ENCODE measurements at regions not wholly inside any gene's neighbourhood (a gene's known extent, or its start where the extent isn't known, plus 50 kb on each side); places are given as distances from the start of the nearest gene placed in this dataset.

DNA sequence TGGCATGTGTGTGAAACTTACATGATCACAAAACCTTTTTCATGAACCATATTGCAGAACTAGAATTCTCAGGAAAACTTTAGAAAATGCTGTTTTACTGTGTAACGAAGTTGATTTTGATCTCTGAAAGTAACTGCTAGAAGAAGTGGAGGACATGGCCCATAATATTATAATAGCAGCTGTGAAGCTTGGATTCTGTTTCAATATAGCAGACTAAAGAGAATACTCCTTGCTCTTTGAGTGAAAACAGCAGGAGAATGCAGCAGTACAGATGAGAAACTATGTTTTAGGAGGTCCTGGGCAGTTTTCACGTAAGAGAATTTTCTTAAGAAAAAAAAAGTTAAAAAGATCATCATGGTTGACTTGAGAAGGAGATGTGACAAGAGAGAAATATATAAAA is 76.7 kb upstream of the POU2AF2 start:
- ATAC-seq: no peak

GRCh38 chr11:111167666-111168065 is 77.9 kb upstream of the POU2AF2 start:
- ATAC-seq (no peak), DNase-seq (no peak)
- no peak overlapping the region for H3K4me3 Mint-ChIP-seq
- no peaks in the 10 kb centered on the region for H3K9me3 Mint-ChIP-seq
- H3K4me1 Mint-ChIP-seq (ENCODE audit: low read depth): no peaks in the 10 kb centered on the region
- H3K36me3 Mint-ChIP-seq (ENCODE audit: insufficient read depth): no peaks in the 10 kb centered on the region
- peaks cover 2% of the 10 kb centered on the region for H3K27me3 Mint-ChIP-seq (ENCODE audit: low read depth)

More for the DNA sequence above, 76.7 kb upstream of the POU2AF2 start:
- H3K9me3 Mint-ChIP-seq: no peaks in the 10 kb centered on the region
- H3K4me1 Mint-ChIP-seq (ENCODE audit: low read depth): no peaks in the 10 kb centered on the region
- H3K27me3 Mint-ChIP-seq (ENCODE audit: low read depth): no peaks in the 10 kb centered on the region
- no peak for DNase-seq
- no peak overlapping the region for H3K4me3 Mint-ChIP-seq
- H3K36me3 Mint-ChIP-seq (ENCODE audit: insufficient read depth): no peaks in the 10 kb centered on the region

DNA sequence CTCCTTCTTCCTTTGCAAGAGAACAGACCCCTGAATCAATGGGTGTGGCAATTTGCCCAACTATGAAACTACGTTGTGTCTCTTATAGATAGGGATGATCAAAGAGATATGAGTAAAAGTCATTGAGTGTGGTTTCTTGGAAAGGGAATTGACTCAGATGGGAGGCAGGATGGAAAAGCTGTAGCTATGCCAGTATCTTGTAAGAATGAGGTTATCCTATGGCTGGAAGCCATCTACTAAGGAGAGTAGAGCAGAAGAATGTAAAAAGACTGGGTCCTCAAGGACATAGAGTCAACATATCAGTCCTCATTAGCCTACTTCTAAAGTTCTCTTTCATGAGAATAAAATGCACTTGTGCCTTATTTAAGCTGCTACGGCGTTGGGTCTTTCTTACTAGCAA is 78.9 kb upstream of the POU2AF2 start:
- H3K27me3 Mint-ChIP-seq (ENCODE audit: low read depth): peaks cover 2% of the 10 kb centered on the region

DNA sequence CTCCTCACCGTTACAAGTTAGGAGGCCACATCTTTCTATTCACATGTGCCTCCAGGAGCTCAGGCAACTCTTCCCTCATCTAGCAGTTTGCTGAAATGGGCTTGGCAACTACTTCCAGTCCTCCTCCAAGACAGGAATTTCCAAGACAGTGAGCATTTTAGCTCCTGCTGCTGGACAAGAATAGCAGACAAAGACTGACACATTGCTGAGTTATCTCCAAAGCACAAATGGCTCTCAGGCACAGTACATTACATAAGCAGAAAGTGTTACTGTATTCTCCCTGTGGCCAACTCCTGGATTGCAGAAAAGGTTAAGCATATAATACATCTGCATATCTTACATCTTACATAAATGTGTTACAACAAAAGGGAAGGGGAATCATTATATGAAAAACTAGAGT is 83.2 kb upstream of the POU2AF2 start:
- Mint-ChIP-seq H3K9me3 (no peaks in the 10 kb centered on the region), H3K36me3 (ENCODE audit: insufficient read depth) (no peaks in the 10 kb centered on the region), H3K4me3 (no peak overlapping the region), H3K4me1 (ENCODE audit: low read depth) (no peaks in the 10 kb centered on the region), H3K27me3 (ENCODE audit: low read depth) (peaks cover 11% of the 10 kb centered on the region)
- ATAC-seq (no peak), DNase-seq (no peak)

More for the DNA sequence above, 78.9 kb upstream of the POU2AF2 start:
- no peaks in the 10 kb centered on the region for H3K36me3 Mint-ChIP-seq (ENCODE audit: insufficient read depth)
- H3K4me3 Mint-ChIP-seq: no peak overlapping the region
- no peak for DNase-seq
- H3K4me1 Mint-ChIP-seq (ENCODE audit: low read depth): no peaks in the 10 kb centered on the region
- no peaks in the 10 kb centered on the region for H3K9me3 Mint-ChIP-seq
- ATAC-seq: no peak

GRCh38 chr11:111157571-111157970 is 88.0 kb upstream of the POU2AF2 start:
- H3K9me3 Mint-ChIP-seq: no peaks in the 10 kb centered on the region
- DNase-seq (no peak), ATAC-seq (no peak)
- no peaks in the 10 kb centered on the region for H3K4me1 Mint-ChIP-seq (ENCODE audit: low read depth)
- H3K4me3 Mint-ChIP-seq: no peak overlapping the region
- H3K27me3 Mint-ChIP-seq (ENCODE audit: low read depth): peaks cover 9% of the 10 kb centered on the region
- no peaks in the 10 kb centered on the region for H3K36me3 Mint-ChIP-seq (ENCODE audit: insufficient read depth)

DNA sequence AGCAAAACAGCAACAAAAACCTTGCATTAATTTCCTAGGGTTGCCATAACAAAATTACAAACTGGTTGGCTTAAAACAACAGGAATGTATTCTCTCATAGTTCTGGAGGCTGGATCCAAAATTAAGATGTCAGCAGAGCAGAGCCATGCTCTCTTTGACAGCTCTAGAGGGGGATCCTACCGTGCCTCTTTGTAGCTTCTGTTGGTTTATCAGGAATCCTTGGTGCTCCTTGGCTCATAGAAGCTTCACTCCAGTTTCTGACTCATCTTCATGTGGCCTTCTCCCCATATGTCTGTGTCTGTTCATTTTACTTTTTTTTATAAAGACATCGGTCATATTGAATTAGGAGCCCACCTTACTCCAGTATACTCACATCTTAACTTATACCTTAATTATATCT is 90.5 kb upstream of the POU2AF2 start:
- Mint-ChIP-seq H3K27me3 (ENCODE audit: low read depth) (peaks cover 8% of the 10 kb centered on the region), H3K36me3 (ENCODE audit: insufficient read depth) (no peaks in the 10 kb centered on the region), H3K4me3 (no peak overlapping the region), H3K9me3 (no peaks in the 10 kb centered on the region), H3K4me1 (ENCODE audit: low read depth) (no peaks in the 10 kb centered on the region)
- DNase-seq: no peak
- ATAC-seq: no peak

GRCh38 chr11:111153194-111153593 is 92.3 kb upstream of the POU2AF2 start:
- Mint-ChIP-seq H3K27me3 (ENCODE audit: low read depth) (peaks cover 4% of the 10 kb centered on the region), H3K36me3 (ENCODE audit: insufficient read depth) (no peaks in the 10 kb centered on the region), H3K9me3 (no peaks in the 10 kb centered on the region), H3K4me3 (no peak overlapping the region), H3K4me1 (ENCODE audit: low read depth) (no peaks in the 10 kb centered on the region)
- no peak for ATAC-seq
- no peak for DNase-seq

DNA sequence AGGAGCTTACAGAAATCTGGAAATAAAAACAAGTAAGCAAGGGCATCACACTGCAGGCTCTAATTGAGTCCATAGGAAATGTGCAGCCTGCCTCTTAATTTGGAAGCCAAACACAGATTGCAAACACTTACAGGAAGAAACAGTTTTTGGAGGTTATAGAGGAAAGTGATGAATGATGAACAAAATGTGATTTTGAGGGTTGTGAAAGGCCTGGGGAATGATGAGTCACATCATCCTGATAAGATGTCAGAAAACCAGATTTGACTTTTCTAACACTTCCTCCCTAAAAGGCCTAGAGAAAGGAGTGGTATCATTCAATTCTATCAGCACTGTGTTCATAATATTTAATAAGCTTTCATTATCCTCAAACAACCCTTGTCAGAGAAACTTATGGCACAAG is 96.6 kb upstream of the POU2AF2 start:
- ATAC-seq: no peak
- Mint-ChIP-seq H3K4me1 (ENCODE audit: low read depth) (no peaks in the 10 kb centered on the region), H3K27me3 (ENCODE audit: low read depth) (peaks cover 4% of the 10 kb centered on the region)

GRCh38 chr11:111148121-111148520 is 97.4 kb upstream of the POU2AF2 start:
- DNase-seq: no peak
- no peak overlapping the region for H3K4me3 Mint-ChIP-seq
- peaks cover 4% of the 10 kb centered on the region for H3K27me3 Mint-ChIP-seq (ENCODE audit: low read depth)
- H3K4me1 Mint-ChIP-seq (ENCODE audit: low read depth): no peaks in the 10 kb centered on the region
- H3K9me3 Mint-ChIP-seq: no peaks in the 10 kb centered on the region
- H3K36me3 Mint-ChIP-seq (ENCODE audit: insufficient read depth): no peaks in the 10 kb centered on the region
- ATAC-seq: no peak

More for the DNA sequence above, 96.6 kb upstream of the POU2AF2 start:
- no peak overlapping the region for H3K4me3 Mint-ChIP-seq
- H3K9me3 Mint-ChIP-seq: no peaks in the 10 kb centered on the region
- no peak for DNase-seq
- no peaks in the 10 kb centered on the region for H3K36me3 Mint-ChIP-seq (ENCODE audit: insufficient read depth)

DNA sequence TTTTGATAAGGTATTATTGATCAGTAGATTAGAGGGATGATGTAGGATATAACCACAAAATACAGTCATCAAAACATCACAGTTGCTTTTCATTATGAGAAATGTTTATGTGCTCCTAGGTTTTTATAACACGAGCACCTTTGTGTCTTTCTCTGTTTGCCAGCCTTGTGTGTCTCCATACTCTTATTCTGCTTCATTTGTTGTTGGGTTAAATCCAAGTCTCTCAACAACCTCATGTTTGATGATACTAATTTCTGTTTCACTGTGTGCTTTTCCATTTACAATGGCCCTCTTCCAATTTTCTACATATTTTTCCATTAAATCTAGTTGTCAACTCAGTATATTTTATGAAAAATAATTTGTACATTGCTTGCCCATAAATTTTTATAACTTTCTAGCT is 107.7 kb upstream of the POU2AF2 start:
- no peaks in the 10 kb centered on the region for H3K36me3 Mint-ChIP-seq (ENCODE audit: insufficient read depth)
- no peaks in the 10 kb centered on the region for H3K9me3 Mint-ChIP-seq
- peaks cover 14% of the 10 kb centered on the region for H3K27me3 Mint-ChIP-seq (ENCODE audit: low read depth)
- no peak for DNase-seq
- ATAC-seq: no peak
- no peaks in the 10 kb centered on the region for H3K4me1 Mint-ChIP-seq (ENCODE audit: low read depth)
- no peak overlapping the region for H3K4me3 Mint-ChIP-seq

- Mint-ChIP-seq H3K4me1 (ENCODE audit: low read depth) (no peaks in the 10 kb centered on the region), H3K9me3 (peaks cover 8% of the 10 kb centered on the region), H3K27me3 (ENCODE audit: low read depth) (peaks cover 16% of the 10 kb centered on the region), H3K4me3 (no peak overlapping the region), H3K36me3 (ENCODE audit: insufficient read depth) (no peaks in the 10 kb centered on the region)
- DNase-seq (no peak), ATAC-seq (no peak)
Measured at GRCh38 chr11:111135778-111136570, 109.6 kb upstream of the POU2AF2 start.

DNA sequence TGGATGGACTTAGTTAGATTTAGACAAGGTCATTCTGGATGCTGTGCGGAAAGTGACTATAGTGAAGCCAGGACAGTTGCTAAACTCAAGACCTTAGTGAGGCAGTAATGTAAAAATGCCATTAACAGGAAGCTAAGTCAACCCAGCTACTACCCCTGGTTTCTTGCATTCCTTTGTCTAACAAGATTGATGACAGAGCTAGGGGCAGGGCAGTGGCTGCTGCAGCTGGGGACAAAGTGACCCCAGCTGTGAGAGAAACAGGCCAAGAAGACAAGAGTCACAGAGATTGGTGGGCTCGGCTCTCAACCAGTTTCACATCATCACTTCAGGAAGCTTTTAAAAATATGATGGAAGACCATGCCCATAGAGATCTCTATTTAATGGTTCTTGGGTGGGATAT is 110.4 kb upstream of the POU2AF2 start:
- H3K9me3 Mint-ChIP-seq: peaks cover 8% of the 10 kb centered on the region
- no peak overlapping the region for H3K4me3 Mint-ChIP-seq
- H3K4me1 Mint-ChIP-seq (ENCODE audit: low read depth): no peaks in the 10 kb centered on the region
- ATAC-seq (no peak), DNase-seq (no peak)
- H3K36me3 Mint-ChIP-seq (ENCODE audit: insufficient read depth): no peaks in the 10 kb centered on the region
- peaks cover 14% of the 10 kb centered on the region for H3K27me3 Mint-ChIP-seq (ENCODE audit: low read depth)

DNA sequence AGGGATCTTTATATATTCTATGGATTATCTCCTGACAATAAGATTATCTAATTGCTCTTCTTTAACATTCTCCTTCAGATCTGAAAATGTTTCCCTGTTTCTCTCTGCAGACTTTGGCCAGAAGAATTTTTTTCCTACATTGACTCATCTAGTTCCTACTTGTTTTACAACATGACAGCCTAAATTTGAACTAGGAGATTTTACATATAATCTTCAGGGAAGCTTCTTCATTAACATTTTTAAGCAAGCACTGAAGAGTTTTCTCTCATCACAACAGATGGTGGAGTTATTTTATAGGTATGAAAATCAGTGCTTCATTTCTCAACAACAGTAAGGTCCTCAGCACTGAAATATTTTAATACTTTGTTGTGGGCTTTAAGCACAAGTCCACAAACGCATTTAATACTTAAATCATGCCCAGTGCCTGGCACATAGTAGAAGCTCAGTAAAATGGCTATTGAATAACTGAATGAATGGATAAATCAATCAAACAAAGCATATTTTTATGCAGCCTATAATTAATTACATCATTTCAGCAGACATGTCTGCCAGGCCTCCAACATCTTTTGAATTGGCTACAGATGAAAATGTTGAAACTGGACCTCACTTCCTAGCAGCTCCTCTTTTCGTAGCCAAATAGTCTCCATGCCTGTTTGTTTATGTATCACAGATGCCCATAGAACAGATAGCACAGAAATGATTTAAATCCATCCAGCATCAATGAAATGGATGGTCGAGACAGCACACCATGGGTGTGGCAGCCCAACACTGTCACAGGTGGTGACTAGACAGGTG is 117.3 kb upstream of the POU2AF2 start:
- Mint-ChIP-seq H3K9me3 (peaks cover 8% of the 10 kb centered on the region), H3K4me1 (ENCODE audit: low read depth) (no peaks in the 10 kb centered on the region), H3K27me3 (ENCODE audit: low read depth) (peaks cover 8% of the 10 kb centered on the region), H3K36me3 (ENCODE audit: insufficient read depth) (no peaks in the 10 kb centered on the region), H3K4me3 (no peak overlapping the region)
- DNase-seq (no peak), ATAC-seq (no peak)

GRCh38 chr11:111124724-111125123 is 120.8 kb upstream of the POU2AF2 start:
- DNase-seq (no peak), ATAC-seq (no peak)
- no peaks in the 10 kb centered on the region for H3K36me3 Mint-ChIP-seq (ENCODE audit: insufficient read depth)
- peaks cover 6% of the 10 kb centered on the region for H3K27me3 Mint-ChIP-seq (ENCODE audit: low read depth)
- no peaks in the 10 kb centered on the region for H3K9me3 Mint-ChIP-seq
- H3K4me1 Mint-ChIP-seq (ENCODE audit: low read depth): no peaks in the 10 kb centered on the region
- H3K4me3 Mint-ChIP-seq: no peak overlapping the region

All from activated T-cell treated with anti-CD3 and anti-CD28 coated beads, Interleukin-2, amount 50 U/mL, for 4 hours (primary cell).